Panc1 (cell line): ENCODE measurements at regions not wholly inside any gene's neighbourhood (a gene's known extent, or its start where the extent isn't known, plus 50 kb on each side); places are given as distances from the start of the nearest gene placed in this dataset.

Experiments
- POLR2AphosphoS5 ChIP-seq: IDR thresholded peaks from 2 replicates; pipeline ENCODE4 v1.6.1; 2012; ENCODE audit warnings: mild to moderate bottlenecking, low read depth, low read length, moderate library complexity
- TF ChIP-seq, protein P1 (sequence below): fragments of 450-650 bp; IDR thresholded peaks from 2 replicates; pipeline ENCODE4 v1.5.1; 2017; ENCODE audit warnings: mild to moderate bottlenecking

DNA sequence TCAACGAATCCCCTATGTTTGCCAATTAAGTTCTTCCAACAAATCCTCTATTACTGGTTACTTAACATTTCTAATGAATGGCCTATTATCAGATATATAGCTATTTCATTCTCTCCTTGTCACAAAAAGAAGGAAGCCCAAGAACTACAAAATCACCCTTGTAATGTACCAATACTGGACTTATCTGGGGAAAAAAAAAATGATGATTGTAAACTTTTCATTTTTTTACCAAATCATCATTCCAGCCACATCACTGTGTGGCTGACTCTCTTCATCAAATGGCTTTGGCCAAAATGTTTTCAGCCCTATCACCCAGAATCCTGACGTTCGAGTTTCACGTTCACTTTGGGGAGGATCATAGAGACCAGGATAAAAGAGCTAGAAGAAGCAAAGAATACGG, 216.7 kb downstream of the ACTL7B start:
- TF ChIP-seq, protein P1, sequence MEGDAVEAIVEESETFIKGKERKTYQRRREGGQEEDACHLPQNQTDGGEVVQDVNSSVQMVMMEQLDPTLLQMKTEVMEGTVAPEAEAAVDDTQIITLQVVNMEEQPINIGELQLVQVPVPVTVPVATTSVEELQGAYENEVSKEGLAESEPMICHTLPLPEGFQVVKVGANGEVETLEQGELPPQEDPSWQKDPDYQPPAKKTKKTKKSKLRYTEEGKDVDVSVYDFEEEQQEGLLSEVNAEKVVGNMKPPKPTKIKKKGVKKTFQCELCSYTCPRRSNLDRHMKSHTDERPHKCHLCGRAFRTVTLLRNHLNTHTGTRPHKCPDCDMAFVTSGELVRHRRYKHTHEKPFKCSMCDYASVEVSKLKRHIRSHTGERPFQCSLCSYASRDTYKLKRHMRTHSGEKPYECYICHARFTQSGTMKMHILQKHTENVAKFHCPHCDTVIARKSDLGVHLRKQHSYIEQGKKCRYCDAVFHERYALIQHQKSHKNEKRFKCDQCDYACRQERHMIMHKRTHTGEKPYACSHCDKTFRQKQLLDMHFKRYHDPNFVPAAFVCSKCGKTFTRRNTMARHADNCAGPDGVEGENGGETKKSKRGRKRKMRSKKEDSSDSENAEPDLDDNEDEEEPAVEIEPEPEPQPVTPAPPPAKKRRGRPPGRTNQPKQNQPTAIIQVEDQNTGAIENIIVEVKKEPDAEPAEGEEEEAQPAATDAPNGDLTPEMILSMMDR: no peak
- TF ChIP-seq POLR2AphosphoS5: no peak
